ENCODE measurements at regions not wholly inside any gene's neighbourhood (a gene's known extent, or its start where the extent isn't known, plus 50 kb on each side); places are given as distances from the start of the nearest gene placed in this dataset.

GRCh38 chr6:126537061-126537816 is 197.3 kb downstream of the CENPW start:
- no peak for TF ChIP-seq CTCF (IDR thresholded peaks at IDR 0.05)
- no peak for TF ChIP-seq POLR2A (IDR thresholded peaks at IDR 0.05)
- TF ChIP-seq EP300 (IDR thresholded peaks at IDR 0.05) = no peak
- H3K27ac ChIP-seq = no peak overlapping the region
- WGBS, 2 donors = 85 to 91% methylated on average over 1 of the region's 1 CpG

GRCh38 chr6:126539022-126539421 is 199.1 kb downstream of the CENPW start:
- H3K9me3 ChIP-seq = no peaks in the 10 kb centered on the region
- DNase-seq (ENCODE audit: low spot score in 2 of 2) = no peak
- no peaks in the 10 kb centered on the region for H3K27me3 ChIP-seq
- H3K4me1 ChIP-seq = peaks cover 0 to 5% (median 0%) of the 10 kb centered on the region in 4 donors
- TF ChIP-seq POLR2A (IDR thresholded peaks at IDR 0.05) = no peak
- TF ChIP-seq CTCF (IDR thresholded peaks at IDR 0.05) = no peak
- TF ChIP-seq EP300 (IDR thresholded peaks at IDR 0.05) = no peak
- no peak overlapping the region for H3K4me3 ChIP-seq
- H3K27ac ChIP-seq = no peak overlapping the region
- no peaks in the 10 kb centered on the region for H3K36me3 ChIP-seq

More at GRCh38 chr6:126537061-126537816, 197.3 kb downstream of the CENPW start:
- no peaks in the 10 kb centered on the region for H3K27me3 ChIP-seq
- H3K9me3 ChIP-seq = no peaks in the 10 kb centered on the region
- H3K36me3 ChIP-seq = no peaks in the 10 kb centered on the region
- H3K4me1 ChIP-seq = peaks cover 0 to 5% (median 0%) of the 10 kb centered on the region in 4 donors
- DNase-seq (ENCODE audit: low spot score in 2 of 2) = no peak
- H3K4me3 ChIP-seq = no peak overlapping the region

DNA sequence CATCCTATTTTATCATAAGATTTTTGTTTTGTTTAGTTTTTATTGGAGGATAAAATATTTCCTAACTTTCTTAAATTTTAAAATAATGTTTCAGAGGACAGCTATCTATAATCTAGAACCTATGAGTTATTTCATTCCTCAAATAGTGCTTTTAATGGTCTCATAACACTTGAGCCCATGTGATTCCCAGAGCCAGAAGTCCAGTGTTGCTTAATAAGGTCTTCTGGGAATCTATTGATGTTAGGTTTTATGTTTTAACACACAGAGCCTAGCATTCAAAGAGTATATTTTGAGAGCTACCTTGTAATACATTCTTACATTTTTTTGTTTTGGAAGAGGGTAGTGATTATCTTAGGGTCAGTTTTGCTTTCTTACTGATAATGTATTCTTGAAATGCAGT is 200.2 kb downstream of the CENPW start:
- Histone ChIP-seq H3K9me3 (no peaks in the 10 kb centered on the region), H3K4me1 (peaks cover 0 to 5% (median 0%) of the 10 kb centered on the region in 4 donors), H3K27me3 (no peaks in the 10 kb centered on the region), H3K4me3 (no peak overlapping the region), H3K36me3 (no peaks in the 10 kb centered on the region), H3K27ac (no peak overlapping the region)
- TF ChIP-seq EP300 (IDR thresholded peaks at IDR 0.05) = no peak
- no peak for TF ChIP-seq POLR2A (IDR thresholded peaks at IDR 0.05)
- no peak for TF ChIP-seq CTCF (IDR thresholded peaks at IDR 0.05)
- no peak for DNase-seq (ENCODE audit: low spot score in 2 of 2)

DNA sequence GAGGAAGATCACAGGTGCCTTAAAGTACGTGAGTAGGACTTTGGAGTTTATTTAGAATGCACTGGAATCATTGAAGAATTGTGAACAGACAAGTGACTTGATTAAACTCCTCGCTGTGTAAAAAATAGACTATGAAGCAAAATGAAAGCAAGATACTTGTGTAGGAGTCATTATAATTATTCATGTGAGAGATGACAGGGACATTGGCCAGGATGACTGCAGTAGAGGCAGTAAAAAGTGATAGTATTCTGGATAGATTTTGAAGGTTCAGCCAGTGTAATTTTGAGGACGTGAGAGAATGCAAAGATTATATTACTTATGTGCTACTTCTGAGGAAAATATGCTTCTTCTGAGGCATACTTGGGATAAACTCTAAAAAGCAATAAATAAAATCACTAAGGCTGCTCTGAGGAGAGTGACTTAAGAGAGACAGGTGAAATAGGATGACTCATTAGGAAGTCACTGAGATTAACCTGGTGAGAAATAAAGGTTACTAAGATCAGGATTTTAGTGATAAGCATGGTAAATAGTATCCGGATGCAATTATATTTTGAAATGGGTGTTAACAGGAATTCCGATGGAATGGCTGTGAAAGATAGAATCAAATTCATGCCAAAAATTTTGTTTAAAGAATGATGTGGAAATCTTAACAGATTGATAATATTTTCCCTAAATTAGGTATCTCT is 202.0 kb downstream of the CENPW start:
- DNase-seq (ENCODE audit: low spot score in 2 of 2) = no peak
- Histone ChIP-seq H3K36me3 (no peaks in the 10 kb centered on the region), H3K4me1 (peaks cover 0 to 5% (median 0%) of the 10 kb centered on the region in 4 donors), H3K4me3 (no peak overlapping the region), H3K9me3 (no peaks in the 10 kb centered on the region), H3K27ac (no peak overlapping the region), H3K27me3 (no peaks in the 10 kb centered on the region)
- TF ChIP-seq EP300 (IDR thresholded peaks at IDR 0.05) (no peak), CTCF (IDR thresholded peaks at IDR 0.05) (no peak), POLR2A (IDR thresholded peaks at IDR 0.05) (no peak)
- WGBS, 2 donors = 69 to 72% methylated on average over 5 of the region's 5 CpGs

GRCh38 chr6:126546541-126547120 is 206.7 kb downstream of the CENPW start:
- no peaks in the 10 kb centered on the region for H3K4me1 ChIP-seq

More at GRCh38 chr6:126546541-126547120, 206.7 kb downstream of the CENPW start:
- WGBS, 2 donors = 52 to 57% methylated on average over 1 of the region's 1 CpG
- no peaks in the 10 kb centered on the region for H3K9me3 ChIP-seq
- no peak for DNase-seq (ENCODE audit: low spot score in 2 of 2)
- no peaks in the 10 kb centered on the region for H3K36me3 ChIP-seq
- H3K27me3 ChIP-seq = no peaks in the 10 kb centered on the region
- no peak for TF ChIP-seq CTCF (IDR thresholded peaks at IDR 0.05)
- no peak for TF ChIP-seq POLR2A (IDR thresholded peaks at IDR 0.05)
- TF ChIP-seq EP300 (IDR thresholded peaks at IDR 0.05) = no peak
- H3K4me3 ChIP-seq = no peak overlapping the region
- H3K27ac ChIP-seq = no peak overlapping the region
